Endothelial cell of umbilical vein (primary cell): ENCODE measurements at regions not wholly inside any gene's neighbourhood (a gene's known extent, or its start where the extent isn't known, plus 50 kb on each side); places are given as distances from the start of the nearest gene placed in this dataset.

ENCODE experiments used
- BruUV-seq: library from RNA; stranded (reverse); fragments of 400-500 nt; replicated peaks from 2 replicates; lab custom pipeline; 2021; lab: Mats Ljungman, UMichigan
- CTCF ChIA-PET: fragments of 300-600, 350-600 bp; sonication (Branson Sonifier 250); formaldehyde crosslinking; loops from one replicate; lab custom pipeline; 2021; ENCODE audit warnings: antibody characterized with exemption, inconsistent platforms; lab: Charles Lee
- POLR2A ChIA-PET: fragments of 300-600, 350-600 bp; sonication (Branson Sonifier 250); formaldehyde crosslinking; loops from one replicate; lab custom pipeline; 2021; ENCODE audit warnings: antibody characterized with exemption, inconsistent platforms; lab: Charles Lee
- DNase-seq: peaks from one replicate; pipeline ENCODE4 v3.0.0-alpha.2; 2011; ENCODE audit warnings: low read depth, low spot score
- FAIRE-seq: peaks from 2 replicates; lab custom pipeline; 2011; peaks lifted over from hg19 to GRCh38; lab: Jason Lieb, UNC
- H2AFZ ChIP-seq: 2 replicates; pipeline ENCODE4 v1.6.0; 2012; ENCODE audit warnings: low read depth, low read length, control low read depth, inconsistent platforms
- H3K27ac ChIP-seq: 2 replicates; pipeline ENCODE4 v1.5.1; 2011; ENCODE audit warnings: low read depth, mild to moderate bottlenecking, control low read depth, low read length, moderate library complexity; ENCODE audit not compliant: insufficient read depth
- H3K27me3 ChIP-seq, 2 experiments: 2 replicates each; pipeline versions ENCODE4 v1.6.0 to v1.6.1; 2011; ENCODE audit warnings: low read length in 2 of 2, mixed read lengths in 1 of 2; ENCODE audit not compliant: control insufficient read depth in 2 of 2, insufficient read depth in 2 of 2
- H3K36me3 ChIP-seq, 2 experiments: 2 replicates in 1 of 2; 3 replicates in 1 of 2; pipeline ENCODE4 v1.5.1; 2011; ENCODE audit warnings: low read length in 2 of 2, mild to moderate bottlenecking in 1 of 2, moderate library complexity in 1 of 2; ENCODE audit not compliant: control insufficient read depth in 2 of 2, insufficient read depth in 2 of 2; ENCODE audit errors: extremely low read depth in 1 of 2
- H3K4me1 ChIP-seq: 3 replicates; pipeline ENCODE4 v1.5.1; 2011; ENCODE audit warnings: mild to moderate bottlenecking, low read length; ENCODE audit not compliant: control insufficient read depth, insufficient read depth; ENCODE audit errors: extremely low read depth
- H3K4me2 ChIP-seq: 2 replicates; pipeline ENCODE4 v1.6.1; 2011; ENCODE audit warnings: low read length, control low read depth, mixed read lengths; ENCODE audit not compliant: insufficient read depth
- H3K4me3 ChIP-seq, 3 experiments: fragments of 200-600 bp in 1 of 3; sonication (generic), shearing (Covaris generic) in 1 of 3; replicated peaks in 1 of 3; 2 replicates each; pipeline ENCODE4 v1.5.1; 2011 to 2016; ENCODE audit warnings: control low read depth in 3 of 3, low read length in 3 of 3, mild to moderate bottlenecking in 2 of 3, inconsistent platforms in 1 of 3, low read depth in 1 of 3, moderate library complexity in 1 of 3; ENCODE audit not compliant: insufficient read depth in 1 of 3
- H3K79me2 ChIP-seq: 2 replicates; pipeline ENCODE4 v1.6.0; 2012; ENCODE audit warnings: low read length, inconsistent platforms; ENCODE audit not compliant: control insufficient read depth, insufficient read depth
- H3K9ac ChIP-seq: replicated peaks from 2 replicates; pipeline ENCODE3; 2011; ENCODE audit warnings: low read length, control low read depth; ENCODE audit not compliant: insufficient read depth; ENCODE audit errors: extremely low read depth
- H3K9me1 ChIP-seq: replicated peaks from 3 replicates; pipeline ENCODE4 v1.6.0; 2011; ENCODE audit warnings: mild to moderate bottlenecking, low read length; ENCODE audit not compliant: control insufficient read depth, insufficient read depth; ENCODE audit errors: extremely low read depth
- H3K9me3 ChIP-seq: replicated peaks from 2 replicates; pipeline ENCODE4 v1.5.1; 2012; ENCODE audit warnings: low read length, inconsistent platforms; ENCODE audit not compliant: control insufficient read depth, insufficient read depth
- H4K20me1 ChIP-seq: replicated peaks from 2 replicates; pipeline ENCODE3; 2011; ENCODE audit warnings: mild to moderate bottlenecking, low read length; ENCODE audit not compliant: control insufficient read depth, insufficient read depth; ENCODE audit errors: extremely low read depth
- EZH2 ChIP-seq: IDR thresholded peaks from 2 replicates; pipeline ENCODE4 v1.6.1; 2012; ENCODE audit warnings: borderline replicate concordance, low read depth, mild to moderate bottlenecking, moderate library complexity, low read length, inconsistent platforms; ENCODE audit not compliant: severe bottlenecking
- FOS ChIP-seq: IDR thresholded peaks from 2 replicates; pipeline ENCODE4 v1.6.1; 2011; ENCODE audit warnings: mild to moderate bottlenecking, low read length, moderate library complexity, borderline replicate concordance; ENCODE audit not compliant: insufficient read depth
- GATA2 ChIP-seq: IDR thresholded peaks from 2 replicates; pipeline ENCODE4 v1.7.0; 2011; ENCODE audit warnings: low read depth, mild to moderate bottlenecking, moderate library complexity, mixed read lengths, low read length; ENCODE audit not compliant: insufficient read length, insufficient read depth
- POLR2A ChIP-seq: IDR thresholded peaks from 2 replicates; pipeline ENCODE4 v1.6.1; 2012; ENCODE audit warnings: low read depth, mild to moderate bottlenecking, control low read depth, low read length
- POLR2AphosphoS5 ChIP-seq: IDR thresholded peaks from 2 replicates; pipeline ENCODE4 v1.6.1; 2012; ENCODE audit warnings: low read depth, mild to moderate bottlenecking, control low read depth, low read length, moderate library complexity; ENCODE audit not compliant: insufficient read depth
- dilution Hi-C: fragments of 300-500 bp; cut with MboI; formaldehyde crosslinking; loops from one replicate; pipeline ENCODE4 v1.15.0; 2019; ENCODE audit warnings: low sequenced_read_pairs; ENCODE audit not compliant: extremely low pct_ligation_motif_present
- intact Hi-C: fragments of 100-400 bp; cut with micrococcal nuclease; formaldehyde crosslinking; loops from one replicate; pipeline ENCODE4 v1.10.0; 2022
- TF ChIP-seq, protein P1 (sequence below), 2 donors: IDR thresholded peaks; 1 replicate in 1 of 2; 2 replicates in 1 of 2; pipeline ENCODE4 v1.5.1; 2011; ENCODE audit warnings: low read length in 2 of 2, mild to moderate bottlenecking in 2 of 2, moderate library complexity in 2 of 2, control low read depth in 1 of 2, inconsistent platforms in 1 of 2, low read depth in 1 of 2; ENCODE audit not compliant: insufficient read depth in 1 of 2; ENCODE audit errors: extremely low read depth in 1 of 2
- TF ChIP-seq, protein P2 (sequence below): IDR thresholded peaks from 2 replicates; pipeline ENCODE4 v1.6.1; 2011; ENCODE audit not compliant: insufficient read depth, insufficient read length

DNA sequence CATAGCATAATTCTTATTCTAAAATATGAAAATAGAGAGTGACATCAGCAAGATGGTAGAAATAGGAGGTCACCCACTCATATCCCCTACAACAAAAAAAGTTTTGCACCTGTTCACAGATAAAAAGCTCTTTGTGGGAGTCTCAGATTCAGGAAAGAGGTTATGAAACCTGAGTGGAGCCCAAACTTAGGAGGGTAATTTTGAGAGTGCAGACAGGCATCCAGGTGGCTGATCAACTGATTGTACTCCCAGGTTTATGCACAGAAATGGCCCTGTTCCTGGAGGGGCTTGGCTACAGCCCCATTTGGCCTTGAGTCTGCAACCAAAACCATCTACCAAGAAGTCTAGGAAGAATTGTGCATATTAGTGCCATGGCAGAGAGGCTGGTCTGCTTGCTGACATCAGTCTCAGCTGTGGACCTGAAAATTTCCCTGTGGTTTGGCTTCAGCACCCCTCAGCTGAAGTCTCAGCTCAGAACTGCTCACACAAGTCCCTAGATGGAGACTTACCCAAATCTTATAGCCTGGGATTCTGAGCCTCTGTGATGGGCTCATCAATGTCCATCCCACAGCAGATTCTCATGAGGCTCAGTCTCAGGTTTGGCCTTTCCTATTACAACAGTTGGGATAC is 291.6 kb downstream of the IL20RB start:
- Histone ChIP-seq H3K9me1 (no peaks in the 10 kb centered on the region), H3K9me3 (no peaks in the 10 kb centered on the region), H2AFZ (no peak overlapping the region), H3K79me2 (no peaks in the 10 kb centered on the region), H4K20me1 (no peaks in the 10 kb centered on the region), H3K36me3 (no peaks in the 10 kb centered on the region), H3K4me1 (no peaks in the 10 kb centered on the region), H3K27ac (no peak overlapping the region), H3K9ac (no peak overlapping the region), H3K4me3 (no peak overlapping the region), H3K27me3 (no peaks in the 10 kb centered on the region), H3K4me2 (no peak overlapping the region)
- no TSS peak for BruUV-seq
- POLR2A ChIA-PET = no interaction called here
- intact Hi-C loops = no loop called here
- FAIRE-seq = no peak
- CTCF ChIA-PET = no interaction called here
- no peak for DNase-seq
- dilution Hi-C loops = no loop called here
- TF ChIP-seq POLR2A = no peak
- TF ChIP-seq GATA2 = no peak
- TF ChIP-seq, protein P1, sequence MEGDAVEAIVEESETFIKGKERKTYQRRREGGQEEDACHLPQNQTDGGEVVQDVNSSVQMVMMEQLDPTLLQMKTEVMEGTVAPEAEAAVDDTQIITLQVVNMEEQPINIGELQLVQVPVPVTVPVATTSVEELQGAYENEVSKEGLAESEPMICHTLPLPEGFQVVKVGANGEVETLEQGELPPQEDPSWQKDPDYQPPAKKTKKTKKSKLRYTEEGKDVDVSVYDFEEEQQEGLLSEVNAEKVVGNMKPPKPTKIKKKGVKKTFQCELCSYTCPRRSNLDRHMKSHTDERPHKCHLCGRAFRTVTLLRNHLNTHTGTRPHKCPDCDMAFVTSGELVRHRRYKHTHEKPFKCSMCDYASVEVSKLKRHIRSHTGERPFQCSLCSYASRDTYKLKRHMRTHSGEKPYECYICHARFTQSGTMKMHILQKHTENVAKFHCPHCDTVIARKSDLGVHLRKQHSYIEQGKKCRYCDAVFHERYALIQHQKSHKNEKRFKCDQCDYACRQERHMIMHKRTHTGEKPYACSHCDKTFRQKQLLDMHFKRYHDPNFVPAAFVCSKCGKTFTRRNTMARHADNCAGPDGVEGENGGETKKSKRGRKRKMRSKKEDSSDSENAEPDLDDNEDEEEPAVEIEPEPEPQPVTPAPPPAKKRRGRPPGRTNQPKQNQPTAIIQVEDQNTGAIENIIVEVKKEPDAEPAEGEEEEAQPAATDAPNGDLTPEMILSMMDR (IDR thresholded peaks at IDR 0.05; ENCODE audit: extremely low read depth in 1 of 2, insufficient read depth in 1 of 2, low read depth in 1 of 2, low read length in 2 of 2) = no peak
- TF ChIP-seq, protein P2, sequence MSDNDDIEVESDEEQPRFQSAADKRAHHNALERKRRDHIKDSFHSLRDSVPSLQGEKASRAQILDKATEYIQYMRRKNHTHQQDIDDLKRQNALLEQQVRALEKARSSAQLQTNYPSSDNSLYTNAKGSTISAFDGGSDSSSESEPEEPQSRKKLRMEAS = no peak
- no peak for TF ChIP-seq EZH2
- TF ChIP-seq FOS = no peak
- TF ChIP-seq POLR2AphosphoS5 = no peak
